Middle frontal gyrus (tissue), 1 donor: ENCODE measurements at regions not wholly inside any gene's neighbourhood (a gene's known extent, or its start where the extent isn't known, plus 50 kb on each side); places are given as distances from the start of the nearest gene placed in this dataset.

Experiments used
- DNase-seq: peaks from one replicate; pipeline ENCODE4 v3.0.0-alpha.2; 2015; ENCODE audit warnings: low spot score; ENCODE audit errors: extremely low spot score

- DNase-seq, result no peak
Observed at GRCh38 chr4:111789901-111790640, 355.2 kb upstream of the FAM241A start.

- no peak for DNase-seq
Observed at GRCh38 chr4:111792632-111793031, 352.6 kb upstream of the FAM241A start.

- DNase-seq, result no peak
Observed at GRCh38 chr4:111793433-111794091, 351.7 kb upstream of the FAM241A start.

DNA sequence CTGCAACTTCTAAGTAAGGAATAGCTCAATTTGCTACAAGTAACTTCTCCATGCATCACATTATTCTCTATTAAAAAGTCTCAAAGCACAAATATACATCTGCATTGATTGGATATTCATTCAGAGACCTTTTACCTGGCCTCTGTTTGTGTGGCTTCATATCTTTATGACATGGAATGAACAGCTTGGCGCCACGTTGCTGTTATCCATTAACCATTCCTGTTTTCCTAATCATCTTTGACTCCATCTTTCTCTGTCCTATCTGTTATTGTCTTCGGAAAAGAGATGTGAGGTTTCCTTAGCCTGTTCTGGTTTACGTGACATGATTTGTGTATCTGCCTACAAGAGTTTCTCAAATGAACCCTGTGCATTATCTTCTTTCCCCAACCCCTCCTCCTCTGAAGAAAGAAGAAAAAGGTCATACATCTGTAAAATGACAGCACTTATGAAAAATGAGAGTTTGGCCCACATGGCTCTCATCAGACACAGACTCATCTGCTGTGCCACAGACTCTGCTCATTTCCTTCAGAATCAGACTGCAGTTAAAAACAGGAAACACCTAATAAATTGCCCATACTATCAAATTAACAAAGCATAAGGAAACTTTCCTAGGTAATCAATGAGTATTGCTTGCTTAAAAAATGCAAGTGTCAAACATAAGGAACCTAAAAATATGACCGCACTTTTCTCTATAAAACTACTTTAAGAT lies 347.6 kb upstream of the FAM241A start:
- no peak for DNase-seq

- no peak for DNase-seq
Observed at GRCh38 chr4:111798840-111799239, 346.4 kb upstream of the FAM241A start.

DNA sequence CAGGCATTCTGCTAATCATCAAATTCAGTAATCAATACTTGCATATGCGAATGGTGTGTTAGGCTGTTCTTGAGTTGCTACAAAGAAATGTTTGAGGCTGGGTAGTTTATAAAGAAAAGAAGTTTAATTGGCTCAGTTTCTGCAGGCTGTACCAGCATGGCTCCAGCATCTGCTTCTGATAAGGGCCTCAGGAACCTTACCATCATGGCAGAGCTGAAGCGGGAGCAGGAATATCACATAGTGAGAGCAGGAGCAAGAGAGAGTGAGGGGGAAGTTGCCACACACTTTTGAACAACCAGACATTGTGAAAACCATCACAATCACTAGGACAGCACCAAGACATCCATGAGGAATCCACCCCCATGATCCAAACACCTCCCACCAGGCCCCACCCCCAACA lies 344.7 kb upstream of the FAM241A start:
- DNase-seq, result no peak

- no peak for DNase-seq
Observed at GRCh38 chr4:111802191-111802590, 343.1 kb upstream of the FAM241A start.

DNA sequence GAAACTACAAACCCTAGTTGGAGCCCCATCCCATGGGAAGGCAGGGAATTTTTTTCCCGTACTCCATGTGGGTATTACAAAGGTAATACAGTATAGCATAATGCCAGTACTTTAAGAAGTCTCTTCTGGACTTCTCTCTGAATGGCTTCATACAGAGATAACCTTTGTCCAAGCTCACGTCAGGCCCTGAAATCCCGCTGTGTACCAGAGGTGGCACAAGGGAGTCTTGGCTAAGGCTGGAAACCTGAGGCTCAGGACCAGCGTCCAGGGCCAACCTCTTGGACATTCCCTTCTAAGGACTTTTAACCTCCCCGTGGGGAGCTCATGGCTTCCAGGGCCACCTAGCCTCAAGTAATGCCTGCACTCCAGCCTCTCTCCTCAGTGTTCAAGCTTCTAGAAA lies 338.9 kb upstream of the FAM241A start:
- DNase-seq, result no peak

DNA sequence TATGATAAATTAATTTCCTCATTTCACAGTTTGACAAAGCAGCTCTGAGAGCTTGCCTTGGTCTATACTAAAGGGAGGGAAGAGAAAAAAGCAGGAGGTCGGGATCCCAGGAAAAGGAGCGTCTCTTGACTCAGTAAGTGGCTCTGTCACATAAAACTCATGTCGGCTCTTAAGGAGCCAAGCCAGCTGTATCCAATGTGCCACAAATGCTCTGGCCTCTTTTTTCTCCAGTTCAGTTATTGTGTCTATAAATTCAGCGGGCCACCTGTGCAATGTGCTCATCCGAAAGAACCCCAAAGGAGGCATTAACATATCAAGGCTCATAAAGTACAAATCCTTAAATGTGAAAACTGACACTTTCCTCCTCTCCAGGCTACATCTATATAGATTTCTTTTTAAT lies 337.7 kb upstream of the FAM241A start:
- DNase-seq, result no peak

DNA sequence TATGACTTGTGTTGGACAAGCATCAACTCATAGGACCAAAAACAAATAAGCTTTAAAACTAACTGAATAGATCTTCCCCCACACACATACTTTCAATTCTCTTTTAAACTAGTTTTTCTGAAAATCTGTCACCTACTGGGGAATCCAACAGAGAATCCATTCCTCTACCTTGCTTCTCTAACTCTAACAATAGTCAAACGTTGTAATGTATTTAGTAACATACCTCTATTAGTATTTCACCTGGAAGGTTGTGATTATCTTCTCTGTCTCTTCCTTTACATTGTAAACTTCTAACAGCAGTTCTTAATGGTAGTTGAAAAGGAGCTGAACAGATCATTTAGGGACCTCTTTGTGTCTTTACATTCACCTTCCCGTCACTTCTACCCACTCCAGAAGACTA lies 337.1 kb upstream of the FAM241A start:
- DNase-seq, result no peak

DNA sequence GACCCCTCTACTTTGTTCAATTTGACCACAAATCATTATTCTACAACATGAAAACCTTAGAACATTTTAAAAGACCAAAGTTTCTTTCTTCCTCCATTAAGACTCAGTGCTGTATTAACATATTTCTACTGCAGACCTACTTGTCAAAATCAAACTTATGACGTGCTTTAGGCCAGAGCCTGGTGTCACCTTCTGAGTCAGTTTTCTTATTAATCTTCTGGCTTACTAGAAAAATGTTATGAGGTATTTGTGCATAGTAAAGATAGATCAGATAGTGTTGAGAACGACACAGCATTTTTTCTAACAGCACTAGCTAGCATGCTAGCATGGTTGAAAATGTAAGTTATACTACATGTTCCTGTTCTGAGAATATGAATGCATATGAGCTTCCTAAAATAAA lies 333.6 kb upstream of the FAM241A start:
- DNase-seq, result no peak

GRCh38 chr4:111812114-111812513 lies 333.1 kb upstream of the FAM241A start:
- DNase-seq, result no peak

- no peak for DNase-seq
Observed at GRCh38 chr4:111812760-111813159, 332.5 kb upstream of the FAM241A start.

GRCh38 chr4:111813555-111814140 lies 331.6 kb upstream of the FAM241A start:
- DNase-seq, result no peak

- DNase-seq, result no peak
Observed at GRCh38 chr4:111814961-111815360, 330.3 kb upstream of the FAM241A start.

DNA sequence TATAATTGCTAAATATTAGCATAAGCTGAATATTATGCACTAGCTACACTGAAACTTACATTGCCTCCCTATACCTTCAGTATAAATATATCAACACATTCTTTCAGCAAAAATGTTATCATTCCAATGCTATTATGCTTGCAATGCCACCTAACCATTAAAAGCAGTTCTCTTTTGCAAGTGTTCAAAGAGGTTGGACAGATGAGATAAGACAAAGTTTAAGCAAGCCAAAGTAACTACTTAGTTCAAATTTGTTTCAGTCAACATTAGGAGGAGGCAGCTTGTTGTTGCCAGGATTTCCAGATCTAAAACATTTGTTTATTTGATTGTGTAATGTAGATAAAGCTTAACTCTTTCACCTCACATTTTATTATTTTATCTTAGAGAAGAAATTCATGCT lies 323.9 kb upstream of the FAM241A start:
- no peak for DNase-seq

DNA sequence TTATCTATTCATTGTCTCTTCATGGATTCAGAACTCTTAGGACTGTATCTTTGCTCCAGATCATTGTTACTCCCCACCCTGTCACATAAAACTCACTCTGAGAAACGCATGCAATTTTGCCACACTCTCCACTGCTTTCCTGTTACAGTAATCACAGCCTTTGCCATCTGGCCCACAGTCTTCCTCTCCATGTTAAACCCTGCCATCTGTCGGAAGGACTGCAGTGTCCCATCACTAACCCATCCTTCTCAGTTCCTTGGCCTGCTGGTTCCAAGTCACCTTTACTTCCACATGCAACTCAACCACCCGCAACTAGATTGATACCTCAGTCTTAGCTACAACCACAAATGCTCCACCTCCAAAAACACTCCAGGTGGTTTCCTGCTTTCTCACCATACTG lies 308.7 kb upstream of the FAM241A start:
- DNase-seq, result no peak

DNA sequence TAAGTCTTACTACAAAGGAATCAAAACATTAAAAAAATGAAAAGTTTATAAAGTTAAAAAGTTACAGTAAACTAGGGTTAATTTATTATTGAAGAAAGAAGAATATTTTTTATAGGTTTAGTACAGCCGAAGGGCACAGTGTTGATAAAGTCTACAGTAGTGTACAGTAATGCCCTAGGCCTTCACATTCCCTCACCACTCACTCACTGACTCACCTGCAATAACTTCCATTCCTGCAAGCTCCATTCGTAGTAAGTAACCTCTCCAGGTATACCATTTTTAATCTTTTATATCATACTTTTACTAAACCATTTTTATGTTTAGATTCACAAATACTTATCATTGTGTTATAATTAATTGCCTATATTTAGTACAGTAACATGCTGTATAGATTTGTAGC lies 307.5 kb upstream of the FAM241A start:
- DNase-seq, result no peak

DNA sequence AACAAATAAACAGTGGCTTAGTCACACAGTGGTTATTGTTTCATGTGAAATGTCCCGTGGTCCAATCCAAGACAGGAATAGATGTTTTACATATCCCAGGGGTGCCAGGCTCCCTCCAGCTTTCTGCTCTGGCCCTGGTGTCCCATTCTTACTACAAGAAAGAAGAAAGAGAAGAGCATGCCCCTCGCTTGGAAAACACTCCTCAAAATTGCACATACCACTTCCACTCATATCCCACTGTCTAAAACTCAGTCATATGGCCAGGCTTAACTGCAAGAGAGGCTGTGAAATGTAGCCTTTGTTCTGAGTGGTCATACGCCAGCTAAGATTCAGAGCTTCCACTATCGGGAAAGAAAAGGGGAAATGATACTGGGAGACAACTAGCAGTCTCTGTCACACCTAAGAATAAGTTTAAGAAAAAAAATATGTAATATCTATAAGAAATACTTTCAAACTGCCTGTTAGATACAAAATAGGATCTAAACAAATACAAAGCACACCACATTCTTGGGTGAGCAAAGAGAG lies 306.8 kb upstream of the FAM241A start:
- no peak for DNase-seq

DNA sequence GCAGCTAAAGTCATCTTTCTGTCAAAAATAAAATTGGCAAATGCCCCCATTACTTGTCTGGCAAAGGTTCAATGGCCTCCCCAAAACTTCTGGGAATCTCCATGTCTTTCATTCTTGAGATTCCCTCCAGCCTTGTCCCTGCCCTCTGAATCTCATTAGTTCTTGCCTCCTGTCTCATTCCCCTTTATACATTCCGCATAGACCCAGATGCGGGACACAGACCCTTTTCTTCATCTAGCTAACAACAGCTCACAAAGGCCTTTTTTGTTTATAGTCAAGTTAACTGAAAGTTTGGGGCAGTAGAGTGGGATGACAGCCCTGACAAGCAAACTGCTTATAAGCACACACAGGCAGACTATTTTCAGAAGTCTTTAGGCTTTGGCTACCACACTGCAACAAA lies 306.1 kb upstream of the FAM241A start:
- DNase-seq, result no peak

- DNase-seq, result no peak
Observed at GRCh38 chr4:111842336-111842735, 302.9 kb upstream of the FAM241A start.
